ENCODE measurements at regions not wholly inside any gene's neighbourhood (a gene's known extent, or its start where the extent isn't known, plus 50 kb on each side); places are given as distances from the start of the nearest gene placed in this dataset.

- TF ChIP-seq POLR2A (IDR thresholded peaks at IDR 0.05) = no peak
- TF ChIP-seq CTCF (IDR thresholded peaks at IDR 0.05) = no peak
These were observed 148.4 kb upstream of the RNF32 start for GRCh38 chr7:156492170-156492569.

Data from thyroid gland (tissue), 4 donors.